Hepatocyte (in vitro differentiated cells): ENCODE measurements at regions not wholly inside any gene's neighbourhood (a gene's known extent, or its start where the extent isn't known, plus 50 kb on each side); places are given as distances from the start of the nearest gene placed in this dataset.

ENCODE experiments used
- DNase-seq: peaks from one replicate; pipeline ENCODE4 v3.0.0-alpha.2; 2016; ENCODE audit warnings: low spot score
- H2AFZ ChIP-seq: fragments of 200-600 bp; sonication (generic); 2 replicates; pipeline ENCODE4 v1.6.0; 2016; ENCODE audit warnings: antibody characterized with exemption, mild to moderate bottlenecking
- H3K27ac ChIP-seq: fragments of 200-600 bp; sonication (generic); 2 replicates; pipeline ENCODE4 v1.5.1; 2016; ENCODE audit warnings: mild to moderate bottlenecking
- H3K27me3 ChIP-seq: fragments of 200-600 bp; sonication (generic); 2 replicates; pipeline ENCODE4 v1.6.1; 2016
- H3K36me3 ChIP-seq: fragments of 200-600 bp; sonication (generic); replicated peaks from 2 replicates; pipeline ENCODE4 v1.5.1; 2016; ENCODE audit warnings: low read depth; ENCODE audit not compliant: insufficient read depth
- H3K4me1 ChIP-seq: fragments of 200-600 bp; sonication (generic); 2 replicates; pipeline ENCODE4 v1.5.1; 2016; ENCODE audit warnings: mild to moderate bottlenecking, moderate library complexity; ENCODE audit not compliant: insufficient read depth
- H3K4me2 ChIP-seq: fragments of 200-600 bp; sonication (generic); 2 replicates; pipeline ENCODE4 v1.6.0; 2016
- H3K4me3 ChIP-seq: fragments of 200-600 bp; sonication (generic); 2 replicates; pipeline ENCODE4 v1.5.1; 2016; ENCODE audit warnings: mild to moderate bottlenecking
- H3K79me2 ChIP-seq: fragments of 200-600 bp; sonication (generic); 2 replicates; pipeline ENCODE4 v1.6.0; 2017; ENCODE audit warnings: mild to moderate bottlenecking
- H3K9me2 ChIP-seq: fragments of 200-600 bp; sonication (generic); replicated peaks from 2 replicates; pipeline ENCODE4 v1.6.0; 2017; ENCODE audit warnings: mild to moderate bottlenecking; ENCODE audit not compliant: insufficient read depth
- H3K9me3 ChIP-seq: fragments of 200-600 bp; sonication (generic); 2 replicates; pipeline ENCODE4 v1.5.1; 2016; ENCODE audit warnings: low read depth, mild to moderate bottlenecking
- H4K20me1 ChIP-seq: fragments of 200-600 bp; sonication (generic); 2 replicates; pipeline ENCODE4 v1.6.0; 2016; ENCODE audit warnings: mild to moderate bottlenecking; ENCODE audit not compliant: insufficient read depth, poor library complexity, severe bottlenecking
- EZH2 ChIP-seq: fragments of 200-600 bp; sonication (generic); IDR thresholded peaks from 2 replicates; pipeline ENCODE4 v1.6.1; 2016; ENCODE audit warnings: antibody characterized with exemption, mild to moderate bottlenecking, borderline replicate concordance
- EZH2phosphoT487 ChIP-seq: fragments of 200-600 bp; sonication (generic); IDR thresholded peaks from one replicate; pipeline ENCODE4 v1.6.1; 2018; ENCODE audit warnings: antibody characterized with exemption, mild to moderate bottlenecking, low read depth, moderate library complexity; ENCODE audit not compliant: unreplicated experiment, severe bottlenecking
- WGBS: methylation state at CpG from one replicate; pipeline ENCODE4 v1.1.6; 2016; ENCODE audit warnings: low lambda C conversion rate; ENCODE audit errors: missing lambda C conversion rate; 5-methylcytosine and 5-hydroxymethylcytosine counted together
- TF ChIP-seq, protein P1 (sequence below): fragments of 200-600 bp; sonication (generic); IDR thresholded peaks from 2 replicates; pipeline ENCODE4 v1.5.1; 2016; ENCODE audit warnings: antibody characterized with exemption, mild to moderate bottlenecking; ENCODE audit not compliant: poor library complexity

DNA sequence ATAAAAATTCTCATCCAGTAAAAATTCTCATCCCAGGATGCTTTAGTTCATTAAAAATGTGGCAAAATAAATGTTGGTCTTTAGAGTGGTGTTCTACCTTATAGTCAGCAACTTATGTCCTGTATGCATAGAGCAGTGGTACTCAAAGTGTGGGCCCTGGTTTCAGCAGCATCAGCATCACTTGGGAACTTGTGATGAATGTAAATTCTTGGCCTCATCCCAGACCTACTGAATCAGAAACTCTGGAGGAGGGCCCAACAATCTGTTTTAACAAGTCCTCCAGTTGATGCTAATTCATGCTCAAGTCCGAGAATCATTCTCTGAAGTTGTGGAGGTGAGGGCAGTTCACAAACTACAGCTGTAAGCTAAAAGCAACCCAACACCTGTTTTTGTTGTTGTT, 307.3 kb upstream of the SATB1 start:
- H3K4me2 ChIP-seq: no peak overlapping the region
- H4K20me1 ChIP-seq: no peaks in the 10 kb centered on the region
- TF ChIP-seq EZH2phosphoT487 (no peak), EZH2 (no peak)
- TF ChIP-seq, protein P1, sequence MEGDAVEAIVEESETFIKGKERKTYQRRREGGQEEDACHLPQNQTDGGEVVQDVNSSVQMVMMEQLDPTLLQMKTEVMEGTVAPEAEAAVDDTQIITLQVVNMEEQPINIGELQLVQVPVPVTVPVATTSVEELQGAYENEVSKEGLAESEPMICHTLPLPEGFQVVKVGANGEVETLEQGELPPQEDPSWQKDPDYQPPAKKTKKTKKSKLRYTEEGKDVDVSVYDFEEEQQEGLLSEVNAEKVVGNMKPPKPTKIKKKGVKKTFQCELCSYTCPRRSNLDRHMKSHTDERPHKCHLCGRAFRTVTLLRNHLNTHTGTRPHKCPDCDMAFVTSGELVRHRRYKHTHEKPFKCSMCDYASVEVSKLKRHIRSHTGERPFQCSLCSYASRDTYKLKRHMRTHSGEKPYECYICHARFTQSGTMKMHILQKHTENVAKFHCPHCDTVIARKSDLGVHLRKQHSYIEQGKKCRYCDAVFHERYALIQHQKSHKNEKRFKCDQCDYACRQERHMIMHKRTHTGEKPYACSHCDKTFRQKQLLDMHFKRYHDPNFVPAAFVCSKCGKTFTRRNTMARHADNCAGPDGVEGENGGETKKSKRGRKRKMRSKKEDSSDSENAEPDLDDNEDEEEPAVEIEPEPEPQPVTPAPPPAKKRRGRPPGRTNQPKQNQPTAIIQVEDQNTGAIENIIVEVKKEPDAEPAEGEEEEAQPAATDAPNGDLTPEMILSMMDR: no peak
- H3K4me1 ChIP-seq: no peaks in the 10 kb centered on the region
- no peaks in the 10 kb centered on the region for H3K9me3 ChIP-seq
- no peaks in the 10 kb centered on the region for H3K27me3 ChIP-seq
- 81% methylated on average over 1 of the region's 1 CpG for WGBS
- no peaks in the 10 kb centered on the region for H3K36me3 ChIP-seq
- no peaks in the 10 kb centered on the region for H3K79me2 ChIP-seq
- no peak overlapping the region for H2AFZ ChIP-seq
- no peak overlapping the region for H3K27ac ChIP-seq
- DNase-seq: no peak
- H3K4me3 ChIP-seq: no peak overlapping the region
- no peaks in the 10 kb centered on the region for H3K9me2 ChIP-seq

DNA sequence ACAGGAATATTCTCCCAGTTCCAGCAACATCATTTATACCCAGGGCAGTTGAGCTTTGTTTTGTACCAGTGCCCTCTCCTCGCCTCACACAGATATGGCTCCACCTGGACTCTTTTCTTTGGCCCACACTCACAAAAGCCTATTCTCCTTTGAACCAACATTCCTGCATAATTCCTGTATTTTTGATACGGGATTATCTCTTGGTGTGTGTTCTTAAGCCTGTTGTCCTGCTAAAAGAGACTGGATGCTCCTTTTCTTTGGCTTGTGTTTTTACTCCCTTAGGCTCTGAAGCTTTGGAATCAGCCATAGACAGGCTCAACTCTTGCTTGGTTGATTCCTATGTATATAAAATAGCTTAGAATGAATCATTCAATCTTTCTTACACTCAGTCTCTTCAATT, 305.4 kb upstream of the SATB1 start:
- WGBS: 78% methylated on average over 2 of the region's 2 CpGs
- no peaks in the 10 kb centered on the region for H3K9me3 ChIP-seq
- H3K9me2 ChIP-seq: no peaks in the 10 kb centered on the region
- no peak overlapping the region for H2AFZ ChIP-seq
- no peak overlapping the region for H3K4me3 ChIP-seq
- DNase-seq: no peak
- H3K36me3 ChIP-seq: no peaks in the 10 kb centered on the region
- H3K27ac ChIP-seq: no peak overlapping the region
- H3K79me2 ChIP-seq: no peaks in the 10 kb centered on the region
- no peaks in the 10 kb centered on the region for H4K20me1 ChIP-seq
- TF ChIP-seq EZH2 (no peak), EZH2phosphoT487 (no peak)
- TF ChIP-seq, protein P1: no peak
- H3K4me2 ChIP-seq: no peak overlapping the region
- no peaks in the 10 kb centered on the region for H3K27me3 ChIP-seq
- no peaks in the 10 kb centered on the region for H3K4me1 ChIP-seq

- Histone ChIP-seq H3K27me3 (no peaks in the 10 kb centered on the region), H3K4me3 (no peak overlapping the region), H2AFZ (no peak overlapping the region), H3K27ac (no peak overlapping the region), H3K79me2 (no peaks in the 10 kb centered on the region), H3K9me3 (no peaks in the 10 kb centered on the region), H3K4me2 (no peak overlapping the region), H4K20me1 (no peaks in the 10 kb centered on the region), H3K36me3 (no peaks in the 10 kb centered on the region), H3K4me1 (no peaks in the 10 kb centered on the region), H3K9me2 (no peaks in the 10 kb centered on the region)
- TF ChIP-seq EZH2phosphoT487: no peak
- TF ChIP-seq, protein P1: no peak
- TF ChIP-seq EZH2: no peak
- no peak for DNase-seq
- WGBS: 84% methylated on average over 1 of the region's 1 CpG
These were observed 304.5 kb upstream of the SATB1 start for GRCh38 chr3:18729671-18730070.
